Daoy (cell line): ENCODE measurements at regions not wholly inside any gene's neighbourhood (a gene's known extent, or its start where the extent isn't known, plus 50 kb on each side); places are given as distances from the start of the nearest gene placed in this dataset.

ENCODE experiments used
- DNase-seq: peaks from one replicate; pipeline ENCODE4 v3.0.0-alpha.2; 2015; ENCODE audit warnings: low read depth

DNA sequence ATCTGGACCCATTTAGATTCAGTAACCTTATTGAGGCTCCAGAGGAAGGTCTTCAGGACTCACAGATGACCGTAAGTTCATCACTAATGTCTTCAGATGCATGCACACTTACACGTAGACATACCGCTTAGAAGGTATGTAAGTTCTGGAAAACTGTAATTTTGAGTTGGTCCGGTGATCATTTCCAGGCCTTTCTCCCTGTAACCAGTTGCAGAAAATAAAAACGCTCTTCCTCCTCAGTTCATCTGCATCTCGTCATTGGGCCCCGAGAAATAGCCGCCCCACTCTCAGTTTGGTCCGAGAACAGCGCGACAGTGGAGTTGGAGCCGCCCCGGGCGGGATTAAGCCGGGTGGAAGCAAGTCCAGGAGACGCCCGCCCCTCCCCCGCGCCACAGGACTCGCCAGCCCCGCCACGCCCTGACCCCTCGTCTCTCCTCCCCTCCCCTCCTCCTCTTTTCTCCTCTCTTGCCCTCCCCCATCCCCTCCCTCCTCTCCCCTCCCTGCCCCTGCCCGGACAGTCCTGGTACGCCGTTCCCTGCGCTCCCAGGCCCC lies 83.7 kb downstream of the TNFAIP2 start:
- no peak for DNase-seq

DNA sequence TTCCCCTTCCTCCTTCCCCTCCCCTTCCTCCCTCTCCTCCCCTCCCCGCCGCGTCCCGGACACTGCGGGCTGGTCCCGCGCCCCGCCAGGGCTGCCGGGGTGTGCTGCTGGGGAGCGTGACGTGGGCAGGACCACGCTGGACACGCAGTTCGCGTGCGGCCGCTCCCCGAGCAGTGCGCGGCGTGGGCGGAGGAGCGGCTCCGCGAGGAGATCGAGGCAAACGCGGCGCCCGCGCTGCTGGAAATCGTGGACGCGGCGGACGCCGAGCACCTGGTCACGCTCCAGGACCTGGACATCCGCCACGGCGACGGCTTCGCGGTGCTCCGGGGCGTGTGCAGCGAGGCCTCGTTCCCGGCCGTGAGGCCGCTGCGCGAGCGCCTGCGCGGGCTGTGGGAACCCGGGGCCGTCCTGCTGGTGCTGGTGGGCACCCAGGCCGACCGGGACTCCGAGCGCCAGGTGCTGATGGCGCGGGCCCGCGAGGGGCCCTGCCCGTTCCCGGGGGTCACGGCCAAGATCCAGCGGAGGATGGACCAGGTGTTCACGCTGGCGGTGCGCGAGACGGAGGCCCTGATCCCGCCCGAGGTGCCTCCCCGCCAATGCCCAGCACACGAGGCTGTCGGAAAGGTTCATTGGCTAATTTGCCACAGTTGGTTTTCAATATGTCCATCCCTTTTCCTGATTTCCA lies 84.3 kb downstream of the TNFAIP2 start:
- DNase-seq, result no peak

DNA sequence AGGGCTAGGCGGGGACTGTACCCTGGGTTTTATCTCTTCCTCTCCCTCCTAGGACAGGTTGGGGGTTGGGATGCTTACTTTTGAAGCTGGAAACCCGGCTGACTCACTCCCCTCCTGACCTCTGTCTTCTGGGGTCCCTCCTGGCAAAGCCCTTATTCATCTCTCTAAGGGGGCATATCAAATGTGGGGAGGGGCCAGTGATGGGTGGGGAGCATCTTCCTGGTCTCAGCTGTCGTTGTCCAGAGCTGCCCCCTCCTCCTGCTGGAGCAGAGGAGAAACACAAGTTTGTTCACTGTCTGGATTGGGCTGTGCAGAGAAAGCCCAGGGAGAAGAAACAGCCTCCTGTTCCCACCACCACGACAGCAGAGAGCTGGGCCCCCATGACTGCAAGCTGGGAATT lies 85.8 kb downstream of the TNFAIP2 start:
- no peak for DNase-seq

DNA sequence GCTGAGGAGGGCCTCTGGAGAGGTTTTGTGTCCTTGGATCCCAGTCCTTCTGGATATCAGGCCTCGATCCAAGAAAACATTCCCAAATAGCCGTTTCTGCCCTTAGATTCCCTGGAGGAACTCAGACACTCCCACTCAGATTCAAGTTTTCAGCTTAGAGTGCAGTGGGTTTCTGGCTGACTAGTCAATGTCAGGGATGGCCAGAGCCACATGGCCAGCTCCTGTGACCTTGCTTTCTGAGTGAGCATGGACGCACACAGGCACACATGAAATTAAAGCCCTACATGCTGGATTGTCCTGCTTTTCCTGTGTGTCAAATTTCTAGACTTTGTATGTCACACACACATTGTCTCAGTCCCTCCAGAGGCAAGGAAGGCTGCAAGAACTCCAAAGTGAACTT lies 86.2 kb downstream of the TNFAIP2 start:
- no peak for DNase-seq

DNA sequence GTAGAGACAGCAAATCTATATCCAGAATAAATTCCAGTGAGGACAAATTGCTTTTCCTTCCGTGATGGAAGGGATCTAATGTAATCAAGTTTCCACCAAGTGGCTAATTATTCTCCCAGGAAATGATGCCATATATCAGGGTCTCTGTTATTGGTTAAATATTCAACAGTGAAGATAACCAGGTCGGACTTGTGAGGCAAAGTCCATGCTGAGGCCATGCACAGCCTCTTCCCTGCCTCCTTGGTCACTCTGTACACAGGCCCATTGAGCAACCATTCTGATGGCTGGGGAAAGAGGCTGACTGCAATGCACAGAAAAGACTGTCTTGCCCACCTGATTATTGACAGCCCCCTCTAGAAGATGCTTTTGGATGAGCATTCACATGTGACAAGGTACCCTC lies 90.1 kb downstream of the TNFAIP2 start:
- DNase-seq, result no peak

DNA sequence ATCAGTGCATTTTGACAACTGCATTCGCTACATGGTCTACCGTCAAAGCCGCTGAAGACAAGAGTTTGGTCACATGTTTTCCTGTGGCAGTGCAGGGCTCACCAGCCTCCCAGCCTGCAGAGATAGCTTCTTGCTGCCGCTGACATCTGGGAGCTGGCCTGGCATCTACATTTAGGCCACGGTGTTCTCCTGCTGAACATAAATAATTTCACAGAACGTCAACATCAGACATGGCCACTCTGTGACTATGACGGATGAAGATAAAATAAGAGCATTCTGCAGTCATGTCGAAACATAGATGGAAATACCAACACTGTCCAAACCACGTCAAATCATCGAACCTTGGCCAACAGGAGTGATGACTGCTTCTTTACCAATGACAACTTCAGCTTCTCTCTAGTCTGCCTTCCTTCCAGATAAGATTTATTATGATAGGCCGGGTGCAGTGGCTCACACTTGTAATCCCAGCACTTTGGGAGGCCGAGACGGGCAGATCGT lies 91.2 kb downstream of the TNFAIP2 start:
- DNase-seq, result no peak

DNA sequence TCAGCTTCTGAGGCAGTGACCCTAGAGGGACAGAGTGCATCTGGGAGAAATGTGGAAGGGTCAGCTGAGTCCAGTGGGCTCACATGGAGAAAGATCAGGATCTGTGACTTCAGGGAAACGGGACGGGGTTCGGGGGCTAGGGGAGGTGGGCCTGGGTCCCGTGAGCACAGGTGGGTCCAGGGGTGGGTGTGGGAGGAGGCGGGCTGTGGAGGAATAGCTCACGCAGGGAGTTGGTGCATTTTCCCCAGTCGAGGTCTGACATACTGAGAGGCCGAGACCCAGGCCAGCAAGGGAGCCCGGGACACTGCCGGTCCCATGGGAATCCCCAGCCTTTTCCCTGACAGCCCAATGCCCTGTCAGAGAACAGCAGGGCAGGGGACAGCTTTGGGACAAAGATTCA lies 93.1 kb downstream of the TNFAIP2 start:
- no peak for DNase-seq

DNA sequence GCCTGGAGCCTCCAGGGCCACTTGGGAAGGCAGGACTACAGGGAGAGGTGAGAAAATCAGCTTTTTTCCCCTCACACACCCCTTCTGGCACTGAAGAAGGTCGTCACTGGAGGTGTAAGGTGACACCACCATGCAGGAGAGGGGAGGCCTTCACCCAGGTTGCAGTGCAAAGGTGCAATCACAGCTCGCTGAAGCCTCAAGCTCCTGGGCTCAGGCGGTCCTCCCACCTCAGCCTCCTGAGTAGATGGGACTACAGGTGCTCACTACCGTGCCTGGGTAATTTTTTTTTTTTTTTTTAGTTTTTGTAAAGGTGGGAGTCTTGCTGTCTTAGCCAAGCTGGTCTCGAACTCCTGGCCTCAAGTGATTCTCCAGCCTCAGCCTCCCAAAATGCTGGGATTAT lies 93.6 kb downstream of the TNFAIP2 start:
- DNase-seq, result no peak

DNA sequence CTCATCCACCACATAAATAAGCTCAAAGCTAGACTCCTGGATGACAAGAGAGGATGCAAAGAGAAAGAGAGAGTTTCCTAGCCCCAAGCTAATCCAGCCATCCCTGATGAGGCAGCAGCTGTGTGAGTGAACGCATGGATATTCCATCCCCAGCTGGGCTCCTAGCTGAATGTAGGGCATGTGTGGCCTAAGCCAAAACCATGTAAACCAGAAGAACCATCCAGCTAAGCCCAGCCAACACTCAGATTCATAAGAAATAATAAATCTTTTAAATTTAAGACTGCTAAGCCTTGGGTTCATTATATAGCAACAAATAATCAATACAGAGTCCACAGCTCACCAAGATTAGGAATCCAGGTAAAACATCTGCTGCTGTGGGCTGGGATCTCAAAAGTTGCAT lies 94.3 kb downstream of the TNFAIP2 start:
- no peak for DNase-seq

DNA sequence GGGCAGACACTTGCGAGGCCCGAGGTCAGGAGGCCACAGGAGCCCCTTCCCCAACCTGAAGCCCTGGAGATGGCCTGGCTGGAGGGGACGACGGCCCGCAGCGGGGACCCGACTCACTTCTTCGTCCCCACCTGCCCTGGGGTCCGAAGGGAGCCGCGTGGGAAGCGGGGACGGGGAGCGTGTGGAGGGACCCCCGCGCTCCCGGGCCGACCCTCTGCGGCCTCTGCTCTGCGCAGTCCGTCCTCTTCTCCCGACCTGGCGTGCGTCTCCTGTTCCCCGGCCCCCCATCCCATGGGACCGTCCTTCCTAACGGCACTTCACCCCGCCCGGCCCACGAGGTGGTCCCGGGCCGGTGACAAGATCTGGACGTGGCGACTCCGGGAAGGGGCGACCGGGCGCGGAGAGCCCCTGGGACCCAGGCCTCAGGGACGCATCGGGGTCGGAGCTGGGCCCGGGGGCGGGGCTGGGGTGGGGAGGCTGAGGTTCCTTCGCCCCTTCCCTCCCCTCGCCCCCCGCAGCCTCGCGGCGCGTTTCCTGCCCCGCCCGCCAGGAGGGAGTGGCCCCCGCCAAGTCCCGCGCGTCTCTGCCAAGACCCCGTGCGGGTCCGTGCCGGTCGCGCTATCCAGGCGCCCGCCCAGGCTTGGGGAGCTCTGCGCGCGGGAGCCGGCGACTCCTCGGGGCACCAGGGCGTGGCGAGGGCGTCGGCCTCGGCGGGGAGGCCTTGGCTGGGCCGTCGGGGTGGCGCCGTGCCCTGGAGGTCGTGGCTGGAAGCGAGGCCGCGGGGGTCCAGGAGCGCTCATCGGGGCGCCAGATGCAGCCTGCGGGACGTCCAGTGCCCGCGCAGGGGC lies 97.1 kb downstream of the TNFAIP2 start:
- no peak for DNase-seq

DNA sequence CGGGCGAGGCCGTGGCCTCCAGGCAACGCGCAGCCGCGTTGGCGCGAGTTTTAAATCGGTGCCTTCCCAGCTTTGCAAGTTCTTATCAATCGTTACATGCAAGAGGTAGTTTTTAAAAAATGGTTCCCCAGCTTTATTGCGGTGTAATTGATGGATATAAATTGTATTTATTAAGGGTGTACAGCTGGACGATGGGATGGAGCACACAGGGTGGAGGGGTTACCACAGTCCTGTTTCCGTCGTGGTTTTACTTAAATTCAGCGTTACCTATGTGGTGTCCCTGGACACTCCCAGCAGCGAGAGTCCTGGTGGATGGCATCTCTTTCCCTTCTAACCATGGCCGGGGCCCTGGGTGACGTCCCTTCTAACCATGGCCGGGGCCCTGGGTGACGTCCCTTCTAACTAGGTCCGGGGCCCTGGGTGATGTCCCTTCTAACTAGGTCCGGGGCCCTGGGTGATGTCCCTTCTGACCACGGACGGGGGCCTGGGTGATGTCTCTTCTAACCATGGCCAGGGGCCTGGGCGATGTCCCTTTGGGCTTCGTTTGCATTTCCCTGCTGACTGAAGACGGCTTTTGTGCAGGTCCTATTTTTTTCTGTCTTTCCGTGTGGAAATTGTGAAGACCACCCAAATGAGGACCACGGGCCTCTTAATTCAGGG lies 97.9 kb downstream of the TNFAIP2 start:
- no peak for DNase-seq

DNA sequence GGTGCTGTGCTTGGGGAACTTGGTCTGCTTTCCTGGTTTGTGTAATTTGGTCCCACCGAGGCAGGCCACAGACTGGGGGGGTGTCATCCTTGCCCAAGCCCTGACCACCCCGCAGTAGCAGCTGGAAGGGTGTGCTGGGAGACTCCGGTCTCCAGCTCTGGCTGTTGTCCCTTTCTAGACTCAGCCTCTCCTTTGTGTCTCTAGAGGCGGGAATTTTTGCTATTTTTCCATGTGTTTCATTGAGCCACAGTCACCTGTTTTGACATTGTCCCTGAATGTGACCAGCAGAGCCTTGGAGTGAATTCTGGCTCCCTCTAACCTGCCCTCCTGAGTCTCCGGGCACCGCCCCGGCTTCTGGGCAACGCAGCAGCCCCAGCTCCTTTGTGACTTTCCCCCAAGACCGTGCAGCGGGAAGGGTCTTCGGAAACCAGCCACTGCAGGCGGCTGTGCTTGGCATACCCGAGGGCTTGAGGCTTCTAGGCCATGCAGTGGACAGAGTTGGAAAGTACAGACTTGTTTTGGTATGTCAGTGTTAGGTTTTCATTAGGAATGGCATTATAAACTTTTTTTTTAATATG lies 98.6 kb downstream of the TNFAIP2 start:
- no peak for DNase-seq

DNA sequence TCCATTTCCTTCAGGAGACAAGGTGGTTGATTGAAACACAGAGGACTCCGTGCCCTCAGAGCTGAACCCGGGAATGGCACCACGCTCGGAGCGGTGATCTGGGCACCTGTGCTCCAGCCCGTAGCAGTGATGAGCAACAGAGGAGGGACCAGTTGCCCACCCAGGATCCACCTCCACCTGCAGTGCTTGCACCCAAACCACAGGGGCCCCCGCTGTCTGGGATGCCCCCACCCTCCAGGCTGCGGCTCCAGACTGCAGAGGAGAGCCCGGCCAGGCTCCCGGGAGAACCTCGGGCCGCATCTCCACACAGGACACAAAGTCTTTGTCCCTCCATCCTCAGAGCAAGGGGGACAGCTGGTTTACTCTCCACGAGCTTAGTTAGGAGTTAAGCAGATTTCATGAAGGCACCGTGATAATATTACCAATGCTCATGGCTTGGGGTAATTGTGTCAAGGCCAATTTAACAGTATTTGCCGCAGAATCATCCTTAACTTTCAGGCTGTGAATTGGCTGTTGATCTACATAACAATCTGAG lies 100.6 kb downstream of the TNFAIP2 start:
- no peak for DNase-seq

DNA sequence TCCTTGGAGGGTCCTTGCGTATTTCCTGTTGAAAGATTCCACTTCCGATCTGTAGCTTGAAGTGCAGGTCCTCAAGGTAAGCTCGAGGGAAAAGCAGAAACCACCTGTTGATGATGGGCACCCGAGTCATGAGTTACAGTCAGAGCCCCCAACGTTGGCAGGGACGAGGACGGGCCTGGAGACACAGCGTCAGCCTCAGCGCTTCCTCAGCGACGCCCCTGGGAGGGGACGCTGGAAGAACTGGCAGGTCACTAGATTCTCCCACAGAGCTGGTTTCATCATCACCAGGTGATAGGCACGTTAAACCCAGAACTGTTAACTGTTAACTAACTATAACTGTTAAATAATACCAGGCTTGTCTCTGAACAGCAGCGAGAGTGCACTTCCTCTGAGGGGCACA lies 101.8 kb downstream of the TNFAIP2 start:
- DNase-seq, result no peak

DNA sequence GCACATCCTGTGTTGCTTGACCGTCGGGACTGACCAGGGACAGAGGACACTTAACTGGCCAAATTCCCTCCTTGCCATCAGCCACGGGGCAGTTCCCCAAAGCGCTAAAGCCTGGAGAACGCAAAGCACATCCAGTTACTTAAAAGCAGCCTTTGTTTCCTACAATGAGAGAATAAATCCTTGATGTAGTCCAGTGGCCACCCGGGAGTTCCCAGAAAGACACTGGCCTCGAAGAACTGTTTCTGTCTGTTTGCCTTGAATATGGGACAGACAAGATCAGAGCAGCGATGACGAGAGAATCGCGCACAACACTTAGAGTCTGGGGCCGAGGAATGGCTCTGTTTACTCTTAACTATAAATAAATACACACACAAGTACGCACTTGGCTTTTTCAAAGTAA lies 102.2 kb downstream of the TNFAIP2 start:
- DNase-seq, result no peak

DNA sequence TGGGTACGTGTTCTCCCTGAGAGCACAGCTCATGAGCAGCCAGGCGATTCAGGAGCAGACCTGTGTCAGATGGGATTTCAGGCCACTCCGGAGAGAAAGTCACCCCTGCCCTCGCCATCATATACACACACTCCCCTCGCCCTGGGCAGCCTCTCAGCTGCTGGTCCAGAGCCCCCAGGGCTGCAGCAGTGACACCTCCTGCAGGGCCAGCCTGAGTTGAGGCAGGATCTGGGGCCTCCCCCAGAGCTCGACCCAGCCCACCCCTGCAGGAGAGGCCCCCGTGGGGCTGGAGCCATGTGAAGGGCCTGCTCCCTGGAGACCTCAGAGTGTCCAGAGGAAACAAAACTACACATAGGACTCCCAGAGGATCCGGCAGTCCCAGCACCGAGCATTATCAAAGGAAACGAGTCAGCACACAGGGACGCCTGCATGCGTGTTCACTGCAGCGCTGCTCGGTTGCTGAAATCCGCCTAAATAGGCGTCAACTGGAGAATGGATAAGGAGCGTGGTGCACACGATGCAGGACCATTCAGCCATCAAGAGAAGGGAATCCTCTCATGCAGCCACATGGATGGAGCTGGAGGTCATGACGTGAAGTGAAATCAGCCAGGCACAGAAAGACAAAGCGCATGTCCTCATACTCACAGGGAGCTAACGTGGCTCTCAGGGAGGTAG lies 104.0 kb downstream of the TNFAIP2 start:
- DNase-seq, result no peak

DNA sequence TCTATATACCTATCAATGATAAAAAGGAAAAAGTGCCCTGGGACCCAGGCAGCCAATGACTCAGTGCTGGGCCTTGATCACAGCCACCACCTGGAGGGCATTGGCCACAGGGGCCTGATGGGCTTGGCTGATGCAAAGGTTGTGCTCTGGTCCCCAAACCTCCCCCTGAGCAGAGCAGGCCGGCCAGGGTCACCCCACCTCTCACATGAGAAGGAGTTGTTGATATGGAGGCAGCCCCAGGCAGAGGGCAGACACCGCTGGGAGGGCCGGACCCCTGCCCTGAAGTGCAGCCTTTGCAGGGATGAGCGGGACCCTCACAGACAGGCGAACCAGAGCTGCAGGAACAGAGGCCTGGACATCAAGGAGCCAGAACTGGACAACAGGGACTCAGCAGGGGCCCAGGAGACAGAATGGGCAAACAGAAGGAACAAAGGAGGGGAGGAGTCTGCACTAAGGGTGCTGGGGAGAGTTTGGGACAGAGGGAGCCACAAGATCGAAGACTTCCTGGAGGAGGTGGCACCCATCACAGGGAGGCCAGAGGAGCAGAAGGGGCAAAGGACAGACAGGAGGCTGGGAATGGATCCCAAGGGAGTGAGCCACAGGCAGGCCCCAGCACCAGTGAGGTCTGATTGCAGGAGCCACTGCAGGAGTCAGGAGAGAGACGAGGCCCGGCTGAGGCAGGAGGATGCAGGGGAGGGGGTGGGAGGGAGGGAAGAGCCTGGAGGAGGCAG lies 105.0 kb downstream of the TNFAIP2 start:
- DNase-seq, result no peak

DNA sequence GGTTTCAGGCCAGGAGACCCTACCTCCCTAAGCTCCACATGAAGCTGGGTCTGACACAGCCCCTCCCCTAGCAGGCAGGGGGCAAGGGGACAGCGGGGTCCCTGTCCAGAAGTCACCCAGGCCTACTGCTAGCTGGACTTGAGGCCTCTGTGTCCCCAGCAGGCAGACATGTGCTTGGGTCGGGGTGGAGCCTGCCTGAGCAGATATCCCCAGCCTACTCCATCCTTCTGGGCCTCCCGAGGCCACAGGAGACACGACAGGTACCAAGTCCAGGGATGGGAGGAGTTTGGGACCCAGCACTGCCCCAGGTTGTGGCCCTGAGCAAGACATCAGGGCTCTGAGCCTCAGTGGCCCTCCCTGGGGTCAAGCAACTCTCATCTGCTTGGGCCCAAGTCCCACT lies 105.2 kb upstream of the EIF5 start:
- no peak for DNase-seq

DNA sequence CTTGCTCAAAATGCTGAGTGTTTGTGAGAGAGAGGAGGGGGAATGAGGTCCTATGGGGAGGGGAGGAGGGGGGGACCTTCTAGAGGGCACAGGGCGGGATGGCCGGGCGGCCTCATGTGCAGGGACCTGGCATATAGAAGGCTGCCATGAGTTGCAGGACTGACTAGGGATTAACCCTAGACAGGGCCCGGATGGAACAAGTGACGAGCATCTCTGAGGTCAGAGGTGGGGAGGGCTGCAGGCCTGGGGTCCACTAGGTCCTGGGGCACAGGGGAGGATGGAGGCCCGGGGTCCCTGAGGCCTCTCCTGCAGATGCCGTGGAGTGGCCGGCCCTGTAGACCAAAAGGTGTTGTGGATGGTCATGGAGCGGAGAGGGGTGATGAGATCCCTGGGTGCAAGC lies 104.0 kb upstream of the EIF5 start:
- DNase-seq, result no peak

DNA sequence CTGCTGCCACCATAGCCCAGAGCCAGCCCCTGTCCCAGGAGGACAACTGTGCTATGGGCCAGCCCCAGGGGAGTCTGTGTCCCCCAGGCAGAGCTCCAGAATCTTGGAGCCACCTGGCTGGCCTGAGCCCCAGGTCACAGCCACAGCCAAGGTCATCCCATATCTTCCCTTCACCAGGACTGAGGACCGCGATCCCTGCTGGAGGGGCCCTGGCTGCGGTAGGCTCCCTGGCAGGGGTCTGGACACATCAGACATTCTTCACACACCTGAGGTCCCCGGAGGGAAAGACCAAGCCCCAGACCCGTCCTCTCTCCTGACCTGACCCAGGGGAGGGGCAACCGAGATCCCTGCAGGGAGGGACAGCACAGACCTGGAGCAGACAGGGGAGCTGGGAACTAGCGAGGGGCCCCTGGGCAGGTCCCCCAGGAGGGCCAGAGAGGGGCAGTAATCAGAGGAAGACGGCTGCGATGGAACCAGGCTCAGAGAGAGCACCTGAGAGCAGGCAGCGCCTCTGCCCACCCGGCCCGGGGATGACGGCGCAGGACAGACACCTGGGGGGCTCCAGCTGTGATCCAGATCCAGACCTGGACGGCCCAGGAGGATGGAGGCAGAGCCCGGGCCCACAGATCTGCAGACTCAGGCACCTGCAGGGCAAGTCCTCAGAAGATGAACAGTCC lies 103.2 kb upstream of the EIF5 start:
- no peak for DNase-seq
